ENCODE measurements at regions not wholly inside any gene's neighbourhood (a gene's known extent, or its start where the extent isn't known, plus 50 kb on each side); places are given as distances from the start of the nearest gene placed in this dataset.

- TF ChIP-seq CTCF (IDR thresholded peaks at IDR 0.05; ENCODE audit: low read depth, low read length, missing control alignments), result no peak
- in situ Hi-C loops (cut with HindIII; ENCODE audit: low sequenced_read_pairs), result no loop called here
Measured at GRCh38 chr5:105762728-105763127, 1908.0 kb downstream of the EFNA5 start.

GRCh38 chr5:105754056-105754455 is 1916.7 kb downstream of the EFNA5 start:
- in situ Hi-C loops (cut with HindIII; ENCODE audit: low sequenced_read_pairs), result no loop called here
- H3K4me3 ChIP-seq (ENCODE audit: low read depth, low read length), result no peak overlapping the region
- DNase-seq (ENCODE audit: low read depth), result no peak
- no peak for TF ChIP-seq CTCF (IDR thresholded peaks at IDR 0.05; ENCODE audit: low read depth, low read length, missing control alignments)

More at GRCh38 chr5:105762728-105763127, 1908.0 kb downstream of the EFNA5 start:
- no peak overlapping the region for H3K4me3 ChIP-seq (ENCODE audit: low read depth, low read length)
- no peak for DNase-seq (ENCODE audit: low read depth)

- H3K4me3 ChIP-seq (ENCODE audit: low read depth, low read length), result no peak overlapping the region
- no peak for TF ChIP-seq CTCF (IDR thresholded peaks at IDR 0.05; ENCODE audit: low read depth, low read length, missing control alignments)
- no peak for DNase-seq (ENCODE audit: low read depth)
- in situ Hi-C loops (cut with HindIII; ENCODE audit: low sequenced_read_pairs), result no loop called here
Measured at GRCh38 chr5:105752801-105753200, 1917.9 kb downstream of the EFNA5 start.

GRCh38 chr5:105751908-105752307 is 1918.8 kb downstream of the EFNA5 start:
- in situ Hi-C loops (cut with HindIII; ENCODE audit: low sequenced_read_pairs), result no loop called here
- no peak overlapping the region for H3K4me3 ChIP-seq (ENCODE audit: low read depth, low read length)
- DNase-seq (ENCODE audit: low read depth), result no peak
- no peak for TF ChIP-seq CTCF (IDR thresholded peaks at IDR 0.05; ENCODE audit: low read depth, low read length, missing control alignments)

GRCh38 chr5:105745111-105745510 is 1925.6 kb downstream of the EFNA5 start:
- in situ Hi-C loops (cut with HindIII; ENCODE audit: low sequenced_read_pairs), result no loop called here
- H3K4me3 ChIP-seq (ENCODE audit: low read depth, low read length), result no peak overlapping the region
- no peak for TF ChIP-seq CTCF (IDR thresholded peaks at IDR 0.05; ENCODE audit: low read depth, low read length, missing control alignments)
- no peak for DNase-seq (ENCODE audit: low read depth)

GRCh38 chr5:105740242-105740641 is 1930.5 kb downstream of the EFNA5 start:
- no peak for DNase-seq (ENCODE audit: low read depth)
- in situ Hi-C loops (cut with HindIII; ENCODE audit: low sequenced_read_pairs), result no loop called here
- no peak overlapping the region for H3K4me3 ChIP-seq (ENCODE audit: low read depth, low read length)
- no peak for TF ChIP-seq CTCF (IDR thresholded peaks at IDR 0.05; ENCODE audit: low read depth, low read length, missing control alignments)

- in situ Hi-C loops (cut with HindIII; ENCODE audit: low sequenced_read_pairs), result no loop called here
- no peak overlapping the region for H3K4me3 ChIP-seq (ENCODE audit: low read depth, low read length)
- no peak for TF ChIP-seq CTCF (IDR thresholded peaks at IDR 0.05; ENCODE audit: low read depth, low read length, missing control alignments)
- DNase-seq (ENCODE audit: low read depth), result no peak
Measured at GRCh38 chr5:105739732-105740131, 1931.0 kb downstream of the EFNA5 start.
